Upper lobe of right lung (tissue), 1 donor: ENCODE measurements at regions not wholly inside any gene's neighbourhood (a gene's known extent, or its start where the extent isn't known, plus 50 kb on each side); places are given as distances from the start of the nearest gene placed in this dataset.

Source experiments
- ATAC-seq: fragments of 200-7000 bp; cut with Tn5 transposase; one replicate; pipeline ENCODE4 v1.9.1; 2020; ENCODE audit warnings: mild to moderate bottlenecking, moderate library complexity
- DNase-seq: peaks from one replicate; pipeline ENCODE4 v3.0.0-alpha.2; 2020
- H3K27ac ChIP-seq: fragments of 200-600 bp; one replicate; pipeline ENCODE4 v1.8.0; 2022
- H3K27me3 ChIP-seq: fragments of 200-600 bp; one replicate; pipeline ENCODE4 v1.8.0; 2022; ENCODE audit warnings: mild to moderate bottlenecking
- H3K36me3 ChIP-seq: fragments of 200-600 bp; one replicate; pipeline ENCODE4 v1.8.0; 2022
- H3K4me1 ChIP-seq: fragments of 200-600 bp; one replicate; pipeline ENCODE4 v1.8.0; 2022
- H3K4me3 ChIP-seq: fragments of 200-600 bp; one replicate; pipeline ENCODE4 v1.8.0; 2022; ENCODE audit warnings: mild to moderate bottlenecking
- H3K9me3 ChIP-seq: fragments of 200-600 bp; one replicate; pipeline ENCODE4 v1.8.0; 2022
- intact Hi-C: fragments of 100-400 bp; cut with DNase I; formaldehyde crosslinking; loops from one replicate; pipeline ENCODE4 v1.11.0; 2022
- TF ChIP-seq, protein P1 (sequence below): fragments of 200-600 bp; IDR thresholded peaks from one replicate; pipeline ENCODE4 v1.8.0; 2022; ENCODE audit warnings: antibody characterized with exemption
- donor health status: DM: no; HTN: yes; CAD: no; lungs with severe emphysema.

GRCh38 chr3:102106416-102107097, 257.2 kb downstream of the NFKBIZ start:
- no peak overlapping the region for H3K4me3 ChIP-seq
- intact Hi-C loops = no loop called here

GRCh38 chr3:102112704-102113230, 263.5 kb downstream of the NFKBIZ start:
- H3K36me3 ChIP-seq = no peaks in the 10 kb centered on the region
- TF ChIP-seq, protein P1, sequence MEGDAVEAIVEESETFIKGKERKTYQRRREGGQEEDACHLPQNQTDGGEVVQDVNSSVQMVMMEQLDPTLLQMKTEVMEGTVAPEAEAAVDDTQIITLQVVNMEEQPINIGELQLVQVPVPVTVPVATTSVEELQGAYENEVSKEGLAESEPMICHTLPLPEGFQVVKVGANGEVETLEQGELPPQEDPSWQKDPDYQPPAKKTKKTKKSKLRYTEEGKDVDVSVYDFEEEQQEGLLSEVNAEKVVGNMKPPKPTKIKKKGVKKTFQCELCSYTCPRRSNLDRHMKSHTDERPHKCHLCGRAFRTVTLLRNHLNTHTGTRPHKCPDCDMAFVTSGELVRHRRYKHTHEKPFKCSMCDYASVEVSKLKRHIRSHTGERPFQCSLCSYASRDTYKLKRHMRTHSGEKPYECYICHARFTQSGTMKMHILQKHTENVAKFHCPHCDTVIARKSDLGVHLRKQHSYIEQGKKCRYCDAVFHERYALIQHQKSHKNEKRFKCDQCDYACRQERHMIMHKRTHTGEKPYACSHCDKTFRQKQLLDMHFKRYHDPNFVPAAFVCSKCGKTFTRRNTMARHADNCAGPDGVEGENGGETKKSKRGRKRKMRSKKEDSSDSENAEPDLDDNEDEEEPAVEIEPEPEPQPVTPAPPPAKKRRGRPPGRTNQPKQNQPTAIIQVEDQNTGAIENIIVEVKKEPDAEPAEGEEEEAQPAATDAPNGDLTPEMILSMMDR = no peak
- H3K9me3 ChIP-seq = no peaks in the 10 kb centered on the region
- H3K27ac ChIP-seq = no peak overlapping the region
- H3K27me3 ChIP-seq = no peaks in the 10 kb centered on the region
- H3K4me3 ChIP-seq = no peak overlapping the region
- DNase-seq (no peak), ATAC-seq (no peak)
- intact Hi-C loops = no loop called here
- H3K4me1 ChIP-seq = no peaks in the 10 kb centered on the region

More at GRCh38 chr3:102106416-102107097, 257.2 kb downstream of the NFKBIZ start:
- H3K36me3 ChIP-seq = no peaks in the 10 kb centered on the region
- ATAC-seq (no peak), DNase-seq (no peak)
- peaks cover 10% of the 10 kb centered on the region for H3K9me3 ChIP-seq
- H3K27me3 ChIP-seq = no peaks in the 10 kb centered on the region
- TF ChIP-seq, protein P1 = no peak
- no peak overlapping the region for H3K27ac ChIP-seq
- no peaks in the 10 kb centered on the region for H3K4me1 ChIP-seq

DNA sequence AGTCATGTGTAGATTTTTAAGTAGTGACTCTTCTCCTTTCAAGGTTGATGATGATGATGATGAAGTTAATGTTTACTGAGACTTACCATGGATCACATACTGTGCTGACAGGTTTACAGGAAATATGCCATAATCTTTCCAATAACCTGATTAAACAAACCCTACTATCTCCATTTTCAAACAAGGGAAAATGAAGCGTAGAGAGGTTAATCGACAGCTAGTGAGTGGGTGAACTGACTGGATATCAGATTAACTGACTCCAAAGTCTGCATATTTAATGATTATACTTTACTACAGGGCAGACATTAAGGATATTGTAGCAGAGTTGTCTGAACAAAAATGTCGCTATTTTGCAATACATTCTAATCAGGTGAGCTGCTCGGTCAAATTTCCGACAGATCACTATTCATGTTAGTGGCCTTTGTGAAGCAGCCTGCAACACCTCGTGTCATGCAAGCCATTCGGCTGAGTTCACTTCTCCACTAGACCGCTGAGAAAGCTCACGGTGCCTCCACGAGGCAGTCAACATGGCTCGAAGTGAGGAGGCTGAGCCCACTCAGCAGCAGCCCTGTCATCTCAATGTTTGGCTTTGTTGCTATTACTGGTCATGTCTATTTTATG, 264.2 kb downstream of the NFKBIZ start:
- Histone ChIP-seq H3K27ac (no peak overlapping the region), H3K9me3 (no peaks in the 10 kb centered on the region), H3K36me3 (no peaks in the 10 kb centered on the region), H3K4me3 (no peak overlapping the region), H3K4me1 (no peaks in the 10 kb centered on the region), H3K27me3 (no peaks in the 10 kb centered on the region)
- DNase-seq (no peak), ATAC-seq (no peak)
- intact Hi-C loops = no loop called here
- TF ChIP-seq, protein P1 = no peak

DNA sequence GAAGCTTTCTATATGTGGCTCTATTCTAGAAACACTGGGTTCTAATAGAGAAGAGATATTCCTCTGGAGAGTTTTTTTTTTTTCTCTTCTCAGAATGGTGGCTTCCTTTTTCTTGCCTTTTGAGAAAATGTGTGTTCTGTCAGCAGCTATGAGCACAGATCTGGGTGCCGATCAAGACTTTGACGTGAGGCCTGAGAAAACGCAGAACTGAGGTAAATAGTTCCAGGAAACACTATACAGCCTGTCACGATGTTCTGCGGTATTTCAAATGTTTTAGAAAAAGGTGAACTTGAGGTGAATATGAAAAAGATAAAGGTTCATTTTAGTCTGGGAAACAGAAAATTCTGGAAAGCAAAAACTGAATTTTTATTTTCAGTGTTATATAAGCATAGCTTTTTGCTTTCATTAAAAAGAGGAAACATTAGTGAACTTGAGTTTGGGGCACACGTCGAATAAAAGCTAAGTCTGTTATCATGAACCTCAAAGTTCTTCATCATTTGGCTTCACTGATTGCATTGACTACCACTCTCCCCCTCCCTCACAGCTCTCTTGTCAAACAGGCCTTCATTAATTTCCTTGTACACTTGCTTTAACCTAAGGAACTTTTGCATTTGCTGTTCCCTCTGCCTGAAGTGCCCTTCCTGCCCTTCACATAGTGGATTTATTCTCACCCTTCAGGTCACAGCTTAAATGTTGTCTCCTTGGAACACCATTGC, 265.1 kb downstream of the NFKBIZ start:
- Histone ChIP-seq H3K4me3 (no peak overlapping the region), H3K27me3 (no peaks in the 10 kb centered on the region), H3K9me3 (no peaks in the 10 kb centered on the region), H3K36me3 (no peaks in the 10 kb centered on the region), H3K4me1 (no peaks in the 10 kb centered on the region), H3K27ac (no peak overlapping the region)
- intact Hi-C loops = no loop called here
- ATAC-seq = no peak
- no peak for DNase-seq
- TF ChIP-seq, protein P1 = no peak

DNA sequence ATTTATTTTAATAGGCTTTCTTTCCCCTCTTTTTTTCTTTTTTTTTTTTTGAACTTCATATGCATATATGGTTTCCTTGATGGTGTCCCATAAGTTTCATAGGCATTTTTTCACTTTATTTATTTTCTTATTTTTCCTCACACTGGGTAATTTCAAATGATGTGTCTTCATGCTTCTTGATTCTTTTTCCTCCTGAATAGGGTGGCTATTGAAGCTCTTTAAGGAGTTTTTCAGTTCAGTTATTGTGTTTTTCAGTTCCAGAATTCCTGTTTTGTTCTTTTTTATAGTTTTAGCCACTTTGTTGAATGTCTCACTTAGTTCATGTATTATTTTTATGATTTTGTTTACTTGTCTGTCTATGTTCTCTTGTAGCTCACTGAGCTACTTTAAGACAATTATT, 273.2 kb downstream of the NFKBIZ start:
- DNase-seq (no peak), ATAC-seq (no peak)
- no peak overlapping the region for H3K27ac ChIP-seq
- TF ChIP-seq, protein P1 = no peak
- peaks cover 8% of the 10 kb centered on the region for H3K4me1 ChIP-seq
- H3K27me3 ChIP-seq = no peaks in the 10 kb centered on the region
- intact Hi-C loops = no loop called here
- no peaks in the 10 kb centered on the region for H3K9me3 ChIP-seq
- no peaks in the 10 kb centered on the region for H3K36me3 ChIP-seq
- no peak overlapping the region for H3K4me3 ChIP-seq
